SK-N-SH (cell line): ENCODE measurements at regions not wholly inside any gene's neighbourhood (a gene's known extent, or its start where the extent isn't known, plus 50 kb on each side); places are given as distances from the start of the nearest gene placed in this dataset.

ENCODE experiments used
- FOXJ3 ChIP-seq: sonication (generic); formaldehyde crosslinking; IDR thresholded peaks from 2 replicates; pipeline ENCODE4 v1.5.1; 2020; ENCODE audit warnings: mild to moderate bottlenecking, missing genetic modification reagents
- TF ChIP-seq, protein P1 (sequence below): IDR thresholded peaks from 2 replicates; pipeline ENCODE4 v1.4.0; 2012; ENCODE audit warnings: low read depth

DNA sequence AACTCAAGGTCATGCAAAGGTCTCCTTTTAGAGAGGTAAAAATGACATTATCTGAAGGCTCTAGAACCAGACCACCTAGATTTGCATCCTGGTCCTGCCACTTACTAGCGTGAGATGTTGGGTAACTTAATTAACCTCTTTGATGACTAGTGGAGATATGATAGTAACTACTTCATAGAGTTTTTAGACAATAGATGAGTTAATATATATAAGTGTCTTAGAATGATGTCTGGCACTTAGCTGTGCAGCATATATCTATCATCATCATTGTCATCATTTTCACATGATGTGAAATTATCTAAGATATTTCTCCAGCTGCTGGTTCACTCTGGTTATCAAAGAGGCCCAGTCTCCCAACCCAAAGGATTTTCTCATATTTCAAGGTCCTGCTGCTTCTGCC, 126.1 kb upstream of the DCLK2 start:
- TF ChIP-seq, protein P1, sequence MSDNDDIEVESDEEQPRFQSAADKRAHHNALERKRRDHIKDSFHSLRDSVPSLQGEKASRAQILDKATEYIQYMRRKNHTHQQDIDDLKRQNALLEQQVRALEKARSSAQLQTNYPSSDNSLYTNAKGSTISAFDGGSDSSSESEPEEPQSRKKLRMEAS, result no peak
- TF ChIP-seq FOXJ3 (CRISPR knock-in tag), result no peak
